ENCODE measurements at regions not wholly inside any gene's neighbourhood (a gene's known extent, or its start where the extent isn't known, plus 50 kb on each side); places are given as distances from the start of the nearest gene placed in this dataset.

- TF ChIP-seq FOXM1 (IDR thresholded peaks at IDR 0.05; ENCODE audit: borderline replicate concordance, low read depth) (no peak), YY1 (IDR thresholded peaks at IDR 0.05; ENCODE audit: low read depth) (no peak), NFIC (IDR thresholded peaks at IDR 0.05) (no peak), USF1 (IDR thresholded peaks at IDR 0.05) (no peak), MAX (IDR thresholded peaks at IDR 0.05) (no peak), TAF1 (IDR thresholded peaks at IDR 0.05; ENCODE audit: low read depth) (no peak), CREB1 (IDR thresholded peaks at IDR 0.05; ENCODE audit: low read depth) (no peak), ZBTB7A (IDR thresholded peaks at IDR 0.05; ENCODE audit: low read depth) (no peak), CEBPB (IDR thresholded peaks at IDR 0.05) (no peak), EGR1 (IDR thresholded peaks at IDR 0.05) (no peak), RAD21 (IDR thresholded peaks at IDR 0.05; ENCODE audit: low read depth) (no peak), TEAD4 (IDR thresholded peaks at IDR 0.05) (no peak), REST (IDR thresholded peaks at IDR 0.05; ENCODE audit: low read depth) (no peak), TCF12 (IDR thresholded peaks at IDR 0.05; ENCODE audit: low read depth) (no peak), EP300 (IDR thresholded peaks at IDR 0.05; ENCODE audit: borderline replicate concordance) (no peak)
These were observed 386.8 kb downstream of the BCAT1 start for GRCh38 chr12:24561882-24562770.

GRCh38 chr12:24561411-24561871 is 387.5 kb downstream of the BCAT1 start:
- TF ChIP-seq FOXM1 (IDR thresholded peaks at IDR 0.05; ENCODE audit: borderline replicate concordance, low read depth) (no peak), USF1 (IDR thresholded peaks at IDR 0.05) (no peak), TCF12 (IDR thresholded peaks at IDR 0.05; ENCODE audit: low read depth) (no peak), RAD21 (IDR thresholded peaks at IDR 0.05; ENCODE audit: low read depth) (no peak), ZBTB7A (IDR thresholded peaks at IDR 0.05; ENCODE audit: low read depth) (no peak), CEBPB (IDR thresholded peaks at IDR 0.05) (no peak), YY1 (IDR thresholded peaks at IDR 0.05; ENCODE audit: low read depth) (no peak), TEAD4 (IDR thresholded peaks at IDR 0.05) (no peak), NFIC (IDR thresholded peaks at IDR 0.05) (no peak), CREB1 (IDR thresholded peaks at IDR 0.05; ENCODE audit: low read depth) (no peak), EP300 (IDR thresholded peaks at IDR 0.05; ENCODE audit: borderline replicate concordance) (no peak), TAF1 (IDR thresholded peaks at IDR 0.05; ENCODE audit: low read depth) (no peak), MAX (IDR thresholded peaks at IDR 0.05) (no peak), REST (IDR thresholded peaks at IDR 0.05; ENCODE audit: low read depth) (no peak), EGR1 (IDR thresholded peaks at IDR 0.05) (no peak)

- TF ChIP-seq CREB1 (IDR thresholded peaks at IDR 0.05; ENCODE audit: low read depth): no peak
- no peak for TF ChIP-seq MAX (IDR thresholded peaks at IDR 0.05)
- TF ChIP-seq TCF12 (IDR thresholded peaks at IDR 0.05; ENCODE audit: low read depth): no peak
- no peak for TF ChIP-seq TEAD4 (IDR thresholded peaks at IDR 0.05)
- no peak for TF ChIP-seq TAF1 (IDR thresholded peaks at IDR 0.05; ENCODE audit: low read depth)
- TF ChIP-seq EGR1 (IDR thresholded peaks at IDR 0.05): no peak
- no peak for TF ChIP-seq REST (IDR thresholded peaks at IDR 0.05; ENCODE audit: low read depth)
- TF ChIP-seq USF1 (IDR thresholded peaks at IDR 0.05): no peak
- no peak for TF ChIP-seq RAD21 (IDR thresholded peaks at IDR 0.05; ENCODE audit: low read depth)
- TF ChIP-seq YY1 (IDR thresholded peaks at IDR 0.05; ENCODE audit: low read depth): no peak
These were observed 388.1 kb downstream of the BCAT1 start for GRCh38 chr12:24560831-24561271.

All from Ishikawa (cell line).